GM19452 (cell line): ENCODE measurements at regions not wholly inside any gene's neighbourhood (a gene's known extent, or its start where the extent isn't known, plus 50 kb on each side); places are given as distances from the start of the nearest gene placed in this dataset.

Experiments
- ATAC-seq: cut with Tn5 transposase; IDR thresholded peaks from one replicate; pipeline ENCODE4 v1.9.1; 2021; ENCODE audit not compliant: unreplicated experiment

- no peak for ATAC-seq
Observed at GRCh38 chr14:101116486-101117130, 213.1 kb upstream of the RTL1 start.

GRCh38 chr14:101117543-101117942 is 214.0 kb upstream of the RTL1 start:
- ATAC-seq = no peak

- no peak for ATAC-seq
Observed at GRCh38 chr14:101118233-101118632, 214.7 kb upstream of the RTL1 start.

GRCh38 chr14:101118746-101119591 is 215.4 kb upstream of the RTL1 start:
- ATAC-seq = no peak

GRCh38 chr14:101119830-101120571 is 216.5 kb upstream of the RTL1 start:
- ATAC-seq = no peak

- no peak for ATAC-seq
Observed at GRCh38 chr14:101120641-101121507, 217.4 kb upstream of the RTL1 start.

GRCh38 chr14:101121508-101122139 is 218.1 kb upstream of the RTL1 start:
- ATAC-seq = no peak

GRCh38 chr14:101122237-101123141 is 219.0 kb upstream of the RTL1 start:
- ATAC-seq = no peak

- no peak for ATAC-seq
Observed at GRCh38 chr14:101123618-101124510, 220.3 kb upstream of the RTL1 start.

GRCh38 chr14:101124815-101125214 is 221.3 kb upstream of the RTL1 start:
- ATAC-seq = no peak

GRCh38 chr14:101125313-101125712 is 221.8 kb upstream of the RTL1 start:
- no peak for ATAC-seq

GRCh38 chr14:101125719-101126651 is 222.5 kb upstream of the RTL1 start:
- ATAC-seq = no peak

- no peak for ATAC-seq
Observed at GRCh38 chr14:101126731-101127130, 223.2 kb upstream of the RTL1 start.

- no peak for ATAC-seq
Observed at GRCh38 chr14:101127224-101127623, 223.7 kb upstream of the RTL1 start.

GRCh38 chr14:101128478-101129321 is 225.2 kb upstream of the RTL1 start:
- no peak for ATAC-seq

GRCh38 chr14:101129521-101130167 is 226.1 kb upstream of the RTL1 start:
- no peak for ATAC-seq
